ENCODE measurements at regions not wholly inside any gene's neighbourhood (a gene's known extent, or its start where the extent isn't known, plus 50 kb on each side); places are given as distances from the start of the nearest gene placed in this dataset.

DNA sequence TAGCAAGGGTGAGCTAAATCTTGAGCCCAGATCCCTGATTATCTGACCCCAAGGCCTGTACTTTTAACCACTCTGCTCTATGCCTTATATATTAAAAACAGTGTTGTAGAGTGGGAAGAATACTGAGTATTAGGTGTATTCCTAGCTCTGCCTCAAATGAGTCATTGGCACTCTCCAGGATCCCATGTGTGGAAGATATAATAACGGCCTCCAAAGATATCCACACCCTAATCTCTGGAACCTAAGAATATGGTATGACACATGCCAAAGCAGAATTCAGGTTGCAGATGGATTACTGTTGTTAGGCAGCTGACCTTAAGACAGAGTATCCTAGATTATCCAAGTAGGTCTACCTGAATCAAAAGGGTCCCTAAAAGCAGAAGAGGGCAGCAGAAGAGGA lies 110.8 kb downstream of the ADRB2 start:
- POLR2A ChIA-PET = no interaction called here
- DNase-seq (ENCODE audit: low read depth, low spot score) = no peak
- no peak overlapping the region for H3K4me3 ChIP-seq (ENCODE audit: low read depth, low read length)
- TF ChIP-seq CTCF (IDR thresholded peaks at IDR 0.05; ENCODE audit: insufficient read depth, low read length, missing control alignments) = no peak
- CTCF ChIA-PET = interaction anchor here (1.0 to 2.7 kb wide), 3 partner anchors 21 to 206 kb away, joined by 3 to 18 read pairs (median 3); no protein-coding TSS in a partner anchor

GRCh38 chr5:148937830-148938521 lies 111.6 kb downstream of the ADRB2 start:
- CTCF ChIA-PET = interaction anchor here (2.7 kb wide), 1 partner anchor 20 kb away, joined by 18 read pairs; no protein-coding TSS in a partner anchor
- no peak overlapping the region for H3K4me3 ChIP-seq (ENCODE audit: low read depth, low read length)
- POLR2A ChIA-PET = no interaction called here
- no peak for TF ChIP-seq CTCF (IDR thresholded peaks at IDR 0.05; ENCODE audit: insufficient read depth, low read length, missing control alignments)
- no peak for DNase-seq (ENCODE audit: low read depth, low spot score)

DNA sequence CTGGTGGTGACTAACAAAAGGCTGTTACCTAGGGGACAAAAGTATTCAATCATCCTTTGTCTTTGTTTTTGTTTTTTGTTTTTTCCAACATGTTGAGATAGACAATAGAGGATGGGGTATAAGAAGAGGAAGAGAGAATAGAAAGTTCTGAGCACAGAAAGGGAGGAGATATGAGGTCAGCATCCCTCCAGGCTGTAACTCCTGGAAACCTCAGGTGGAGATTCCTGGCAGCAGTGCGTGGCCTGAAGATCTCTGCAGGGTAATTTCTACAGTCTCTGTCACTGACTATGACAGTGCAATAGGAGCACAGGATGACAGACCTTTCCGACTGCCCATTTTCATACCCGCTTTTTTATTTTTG lies 112.1 kb downstream of the ADRB2 start:
- ChIA-PET POLR2A (no interaction called here), CTCF (no interaction called here)
- TF ChIP-seq CTCF (IDR thresholded peaks at IDR 0.05; ENCODE audit: insufficient read depth, low read length, missing control alignments) = no peak

GRCh38 chr5:148939676-148940075 lies 113.3 kb downstream of the ADRB2 start:
- POLR2A ChIA-PET = no interaction called here
- no peak for TF ChIP-seq CTCF (IDR thresholded peaks at IDR 0.05; ENCODE audit: insufficient read depth, low read length, missing control alignments)
- CTCF ChIA-PET = interaction anchor here (1.0 to 2.2 kb wide), 2 partner anchors 12 to 18 kb away, joined by 4 to 14 read pairs; no protein-coding TSS in a partner anchor
- no peak overlapping the region for H3K4me3 ChIP-seq (ENCODE audit: low read depth, low read length)
- peak; percentile 29 for DNase-seq (ENCODE audit: low read depth, low spot score)

More for the DNA sequence above, 112.1 kb downstream of the ADRB2 start:
- DNase-seq (ENCODE audit: low read depth, low spot score) = no peak
- H3K4me3 ChIP-seq (ENCODE audit: low read depth, low read length) = no peak overlapping the region

- POLR2A ChIA-PET = no interaction called here
- CTCF ChIA-PET = interaction anchor here (1.1 to 1.2 kb wide), 2 partner anchors 16 to 17 kb away, joined by 3 to 6 read pairs; no protein-coding TSS in a partner anchor
- no peak overlapping the region for H3K4me3 ChIP-seq (ENCODE audit: low read depth, low read length)
- no peak for TF ChIP-seq CTCF (IDR thresholded peaks at IDR 0.05; ENCODE audit: insufficient read depth, low read length, missing control alignments)
- no peak for DNase-seq (ENCODE audit: low read depth, low spot score)
These were observed 115.4 kb downstream of the ADRB2 start for GRCh38 chr5:148941810-148942209.

DNA sequence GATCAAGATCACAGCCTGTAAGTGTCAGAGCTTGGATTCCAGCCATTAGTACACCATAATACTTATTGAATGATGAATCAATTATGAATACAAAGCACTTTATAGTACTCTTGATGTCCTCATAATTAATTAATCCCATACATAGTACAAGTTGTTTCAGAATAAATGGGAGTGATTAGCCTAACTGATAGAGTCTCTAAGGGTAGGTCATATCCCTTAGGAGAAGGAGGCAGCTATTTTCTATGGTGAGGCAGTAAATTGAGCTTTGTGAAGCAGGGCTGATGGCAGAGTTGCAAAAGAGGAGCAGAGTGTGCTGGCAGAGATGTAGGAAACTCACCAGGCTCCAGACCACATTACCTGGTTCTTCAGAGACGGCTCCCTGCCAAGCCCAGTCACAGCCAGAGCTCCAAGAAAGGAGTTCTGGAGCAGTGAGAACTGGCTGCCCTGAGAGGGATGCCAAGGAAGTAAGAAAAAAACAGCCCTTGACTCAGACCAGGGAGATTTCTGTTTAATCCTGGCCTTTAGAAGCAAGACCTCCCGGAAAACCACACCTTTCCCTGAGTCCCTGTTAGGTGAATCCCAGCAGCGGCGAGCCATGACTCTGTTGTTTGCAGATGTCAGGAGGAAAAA lies 112.9 kb downstream of the SH3TC2 start:
- no peak overlapping the region for H3K4me3 ChIP-seq (ENCODE audit: low read depth, low read length)
- ChIA-PET POLR2A (no interaction called here), CTCF (interaction anchor here (1.3 to 1.7 kb wide), 3 partner anchors 10 to 219 kb away, joined by 3 to 5 read pairs (median 4); no protein-coding TSS in a partner anchor)
- no peak for DNase-seq (ENCODE audit: low read depth, low spot score)
- no peak for TF ChIP-seq CTCF (IDR thresholded peaks at IDR 0.05; ENCODE audit: insufficient read depth, low read length, missing control alignments)
